Loucy (cell line): ENCODE measurements at regions not wholly inside any gene's neighbourhood (a gene's known extent, or its start where the extent isn't known, plus 50 kb on each side); places are given as distances from the start of the nearest gene placed in this dataset.

Source experiments
- H2AFZ ChIP-seq: fragments of 200-600 bp; sonication (generic); 2 replicates; pipeline ENCODE4 v1.6.0; 2016; ENCODE audit warnings: antibody characterized with exemption, mild to moderate bottlenecking, low read length, moderate library complexity
- H3F3A ChIP-seq: fragments of 200-600 bp; 2 replicates; pipeline ENCODE4 v1.6.0; 2016; ENCODE audit warnings: antibody characterized with exemption, low read depth, mild to moderate bottlenecking
- H3K27me3 ChIP-seq: fragments of 200-600 bp; sonication (generic); 2 replicates; pipeline ENCODE4 v1.6.1; 2014; ENCODE audit warnings: low read length, mild to moderate bottlenecking; ENCODE audit not compliant: insufficient read depth, poor library complexity, severe bottlenecking
- H3K36me3 ChIP-seq: fragments of 200-600 bp; sonication (generic); 2 replicates; pipeline ENCODE4 v1.6.1; 2016; ENCODE audit warnings: low read length; ENCODE audit not compliant: insufficient read depth
- H3K4me1 ChIP-seq: fragments of 200-600 bp; sonication (generic); 2 replicates; pipeline ENCODE4 v1.5.1; 2014; ENCODE audit warnings: low read length, mild to moderate bottlenecking; ENCODE audit not compliant: insufficient read depth, poor library complexity, severe bottlenecking
- H3K4me2 ChIP-seq: fragments of 200-600 bp; sonication (generic); 2 replicates; pipeline ENCODE4 v1.6.0; 2014; ENCODE audit warnings: antibody characterized with exemption, low read length, low read depth, mild to moderate bottlenecking; ENCODE audit not compliant: poor library complexity, severe bottlenecking
- H3K4me3 ChIP-seq: fragments of 200-600 bp; sonication (generic); 2 replicates; pipeline ENCODE4 v1.5.1; 2014; ENCODE audit warnings: low read length, mild to moderate bottlenecking, mixed read lengths; ENCODE audit not compliant: poor library complexity, severe bottlenecking
- H3K79me2 ChIP-seq: fragments of 200-600 bp; sonication (generic); 2 replicates; pipeline ENCODE4 v1.6.1; 2014; ENCODE audit warnings: low read length; ENCODE audit not compliant: insufficient read depth
- H3K9ac ChIP-seq: fragments of 200-600 bp; sonication (generic); 2 replicates; pipeline ENCODE4 v1.6.0; 2014; ENCODE audit warnings: mild to moderate bottlenecking, low read depth, low read length, moderate library complexity; ENCODE audit not compliant: poor library complexity, severe bottlenecking
- H3K9me2 ChIP-seq: fragments of 200-600 bp; sonication (generic); replicated peaks from 2 replicates; pipeline ENCODE4 v1.6.1; 2016; ENCODE audit warnings: low read depth, low read length, mixed read lengths
- H3K9me3 ChIP-seq: fragments of 200-600 bp; sonication (generic); 2 replicates; pipeline ENCODE4 v1.6.1; 2014; ENCODE audit warnings: mild to moderate bottlenecking, antibody characterized with exemption, low read length, low read depth; ENCODE audit not compliant: insufficient read depth
- H4K20me1 ChIP-seq: fragments of 200-600 bp; sonication (generic); 2 replicates; pipeline ENCODE4 v1.6.0; 2014; ENCODE audit warnings: antibody characterized with exemption, low read length, mild to moderate bottlenecking; ENCODE audit not compliant: insufficient read depth, poor library complexity, severe bottlenecking
- EZH2phosphoT487 ChIP-seq: fragments of 200-600 bp; IDR thresholded peaks from 2 replicates; pipeline ENCODE4 v1.6.1; 2018; ENCODE audit warnings: antibody characterized with exemption, mild to moderate bottlenecking, moderate library complexity, borderline replicate concordance
- TF ChIP-seq, protein P1 (sequence below): fragments of 200-600 bp; sonication (generic); conservative IDR thresholded peaks from 2 replicates; pipeline ENCODE4 v1.5.1; 2014; ENCODE audit warnings: mild to moderate bottlenecking, antibody characterized with exemption, low read length

DNA sequence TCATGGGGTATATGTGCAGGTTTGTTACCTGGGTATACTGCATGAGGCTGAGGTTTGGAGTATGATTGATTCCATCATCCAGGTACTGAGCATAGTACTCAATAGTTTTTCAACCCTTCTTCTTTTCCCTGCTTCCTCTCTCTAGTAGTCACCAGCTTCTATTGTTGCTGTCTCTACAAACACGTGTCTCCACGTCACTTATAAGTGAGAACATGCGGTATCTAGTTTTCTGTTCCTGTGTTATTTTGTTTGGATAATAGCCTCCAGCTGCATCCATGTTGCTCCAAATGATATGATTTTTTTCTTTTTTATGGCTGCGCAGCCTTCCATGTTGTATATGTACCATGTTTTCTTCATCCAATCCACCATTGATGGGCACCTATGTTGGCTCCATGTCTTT, 214.8 kb upstream of the TFPI start:
- Histone ChIP-seq H4K20me1 (no peaks in the 10 kb centered on the region), H3K9ac (no peak overlapping the region), H3K9me2 (no peaks in the 10 kb centered on the region), H3K4me3 (no peak overlapping the region), H3K27me3 (no peaks in the 10 kb centered on the region), H2AFZ (no peak overlapping the region), H3F3A (no peaks in the 10 kb centered on the region), H3K4me2 (no peak overlapping the region), H3K79me2 (no peaks in the 10 kb centered on the region), H3K9me3 (no peaks in the 10 kb centered on the region), H3K4me1 (peaks cover under 1% of the 10 kb centered on the region), H3K36me3 (no peaks in the 10 kb centered on the region)
- TF ChIP-seq, protein P1, sequence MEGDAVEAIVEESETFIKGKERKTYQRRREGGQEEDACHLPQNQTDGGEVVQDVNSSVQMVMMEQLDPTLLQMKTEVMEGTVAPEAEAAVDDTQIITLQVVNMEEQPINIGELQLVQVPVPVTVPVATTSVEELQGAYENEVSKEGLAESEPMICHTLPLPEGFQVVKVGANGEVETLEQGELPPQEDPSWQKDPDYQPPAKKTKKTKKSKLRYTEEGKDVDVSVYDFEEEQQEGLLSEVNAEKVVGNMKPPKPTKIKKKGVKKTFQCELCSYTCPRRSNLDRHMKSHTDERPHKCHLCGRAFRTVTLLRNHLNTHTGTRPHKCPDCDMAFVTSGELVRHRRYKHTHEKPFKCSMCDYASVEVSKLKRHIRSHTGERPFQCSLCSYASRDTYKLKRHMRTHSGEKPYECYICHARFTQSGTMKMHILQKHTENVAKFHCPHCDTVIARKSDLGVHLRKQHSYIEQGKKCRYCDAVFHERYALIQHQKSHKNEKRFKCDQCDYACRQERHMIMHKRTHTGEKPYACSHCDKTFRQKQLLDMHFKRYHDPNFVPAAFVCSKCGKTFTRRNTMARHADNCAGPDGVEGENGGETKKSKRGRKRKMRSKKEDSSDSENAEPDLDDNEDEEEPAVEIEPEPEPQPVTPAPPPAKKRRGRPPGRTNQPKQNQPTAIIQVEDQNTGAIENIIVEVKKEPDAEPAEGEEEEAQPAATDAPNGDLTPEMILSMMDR: no peak
- no peak for TF ChIP-seq EZH2phosphoT487

DNA sequence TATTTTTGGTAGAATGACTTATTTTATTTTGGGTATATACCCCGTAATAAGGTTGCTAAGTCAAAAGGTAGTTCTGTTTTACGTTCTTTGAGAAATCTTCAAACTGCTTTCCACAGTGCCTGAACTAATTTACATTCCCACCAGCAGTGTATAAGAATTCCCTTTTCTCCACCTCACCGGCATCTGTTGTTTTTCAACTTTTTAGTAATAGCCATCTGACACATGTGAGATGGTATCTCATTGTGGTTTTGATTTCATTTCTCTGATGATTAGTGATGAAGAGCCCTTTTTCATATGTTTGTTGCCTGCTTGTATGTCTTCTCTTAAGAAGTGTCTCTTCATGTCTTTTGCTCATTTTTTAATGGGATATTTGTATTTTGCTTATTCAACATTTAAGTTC, 215.2 kb upstream of the TFPI start:
- H3K36me3 ChIP-seq: no peaks in the 10 kb centered on the region
- H4K20me1 ChIP-seq: no peaks in the 10 kb centered on the region
- no peaks in the 10 kb centered on the region for H3F3A ChIP-seq
- no peak overlapping the region for H3K4me2 ChIP-seq
- TF ChIP-seq, protein P1: no peak
- TF ChIP-seq EZH2phosphoT487: no peak
- no peak overlapping the region for H3K4me3 ChIP-seq
- H3K79me2 ChIP-seq: no peaks in the 10 kb centered on the region
- H2AFZ ChIP-seq: no peak overlapping the region
- H3K27me3 ChIP-seq: no peaks in the 10 kb centered on the region
- peaks cover 5% of the 10 kb centered on the region for H3K4me1 ChIP-seq
- H3K9me2 ChIP-seq: no peaks in the 10 kb centered on the region
- no peaks in the 10 kb centered on the region for H3K9me3 ChIP-seq
- no peak overlapping the region for H3K9ac ChIP-seq

DNA sequence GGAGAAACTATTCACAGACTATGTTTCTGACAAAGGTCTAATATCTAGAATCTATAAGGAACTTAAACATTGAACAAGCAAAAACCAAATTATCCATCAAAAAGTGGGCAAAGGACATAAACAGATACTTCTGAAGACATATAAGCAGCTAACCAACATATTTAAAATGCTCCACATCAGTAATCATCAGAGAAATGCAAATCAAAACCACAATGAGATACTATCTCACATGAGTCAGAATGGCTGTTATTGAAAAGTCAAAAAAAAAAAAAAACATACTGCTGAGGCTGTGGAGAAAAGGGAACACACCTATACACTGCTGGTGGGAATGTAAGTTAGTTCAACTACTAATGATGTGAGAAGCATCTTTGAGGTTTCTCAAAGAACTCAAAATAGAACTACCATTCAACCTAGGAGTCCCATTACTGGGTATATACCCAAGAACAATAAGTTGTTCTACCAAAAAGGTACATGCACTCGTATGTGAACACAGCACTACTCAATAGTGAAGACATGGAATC, 220.4 kb upstream of the TFPI start:
- Histone ChIP-seq H3K9ac (no peak overlapping the region), H3K4me3 (no peak overlapping the region), H4K20me1 (no peaks in the 10 kb centered on the region), H3F3A (no peaks in the 10 kb centered on the region), H3K9me2 (no peaks in the 10 kb centered on the region), H3K79me2 (no peaks in the 10 kb centered on the region), H3K36me3 (no peaks in the 10 kb centered on the region), H2AFZ (no peak overlapping the region), H3K4me1 (peaks cover 12% of the 10 kb centered on the region), H3K9me3 (no peaks in the 10 kb centered on the region), H3K27me3 (no peaks in the 10 kb centered on the region), H3K4me2 (peak overlapping the region; percentile 52)
- TF ChIP-seq, protein P1: no peak
- no peak for TF ChIP-seq EZH2phosphoT487
